ENCODE measurements at regions not wholly inside any gene's neighbourhood (a gene's known extent, or its start where the extent isn't known, plus 50 kb on each side); places are given as distances from the start of the nearest gene placed in this dataset.
A peak's percentile ranks its signal among the peaks of the same experiment; 100 is the strongest.

GRCh38 chr12:95607642-95608041 lies 56.4 kb upstream of the USP44 start:
- peak; percentile 38 for DNase-seq

- no peak for DNase-seq
Observed at GRCh38 chr12:95605875-95606274, 54.6 kb upstream of the USP44 start.

GRCh38 chr12:95605087-95605486 lies 53.8 kb upstream of the USP44 start:
- DNase-seq = no peak

DNA sequence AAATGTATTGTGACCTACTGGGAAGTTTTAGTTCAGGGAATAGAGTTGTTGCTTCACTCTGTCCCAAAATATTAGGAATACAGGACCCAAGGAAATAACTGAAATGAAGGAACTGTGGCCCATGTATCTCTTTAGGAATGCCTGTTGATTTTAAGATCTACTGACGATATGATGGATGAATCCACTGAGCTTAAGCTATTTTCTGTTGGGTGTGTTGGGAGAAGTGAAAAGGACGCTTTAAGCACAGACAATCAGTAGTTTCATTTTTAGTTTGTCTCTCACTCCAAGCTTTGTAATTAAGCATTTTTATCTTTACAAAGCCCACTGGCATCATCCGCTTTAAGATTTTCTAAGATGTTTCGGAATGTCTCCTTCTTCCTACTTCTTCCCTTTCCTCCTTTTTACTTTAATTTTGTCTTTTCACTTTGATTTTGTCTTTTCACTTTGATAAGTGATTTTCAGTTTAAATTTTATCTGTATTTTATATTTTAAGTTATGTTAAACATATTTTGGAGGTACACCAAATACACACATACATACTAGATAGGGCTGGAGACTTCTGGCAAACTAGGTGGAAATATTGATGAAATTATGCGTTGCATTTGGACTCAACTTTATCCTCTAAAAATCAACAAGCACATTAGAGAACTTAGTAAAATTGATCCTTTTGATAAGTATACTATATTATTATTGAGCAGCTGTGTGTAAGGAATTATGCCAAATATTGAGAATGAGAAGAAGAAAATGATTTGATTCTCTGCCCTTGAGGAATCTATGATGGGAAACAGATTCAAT lies 52.3 kb upstream of the USP44 start:
- DNase-seq = no peak

DNA sequence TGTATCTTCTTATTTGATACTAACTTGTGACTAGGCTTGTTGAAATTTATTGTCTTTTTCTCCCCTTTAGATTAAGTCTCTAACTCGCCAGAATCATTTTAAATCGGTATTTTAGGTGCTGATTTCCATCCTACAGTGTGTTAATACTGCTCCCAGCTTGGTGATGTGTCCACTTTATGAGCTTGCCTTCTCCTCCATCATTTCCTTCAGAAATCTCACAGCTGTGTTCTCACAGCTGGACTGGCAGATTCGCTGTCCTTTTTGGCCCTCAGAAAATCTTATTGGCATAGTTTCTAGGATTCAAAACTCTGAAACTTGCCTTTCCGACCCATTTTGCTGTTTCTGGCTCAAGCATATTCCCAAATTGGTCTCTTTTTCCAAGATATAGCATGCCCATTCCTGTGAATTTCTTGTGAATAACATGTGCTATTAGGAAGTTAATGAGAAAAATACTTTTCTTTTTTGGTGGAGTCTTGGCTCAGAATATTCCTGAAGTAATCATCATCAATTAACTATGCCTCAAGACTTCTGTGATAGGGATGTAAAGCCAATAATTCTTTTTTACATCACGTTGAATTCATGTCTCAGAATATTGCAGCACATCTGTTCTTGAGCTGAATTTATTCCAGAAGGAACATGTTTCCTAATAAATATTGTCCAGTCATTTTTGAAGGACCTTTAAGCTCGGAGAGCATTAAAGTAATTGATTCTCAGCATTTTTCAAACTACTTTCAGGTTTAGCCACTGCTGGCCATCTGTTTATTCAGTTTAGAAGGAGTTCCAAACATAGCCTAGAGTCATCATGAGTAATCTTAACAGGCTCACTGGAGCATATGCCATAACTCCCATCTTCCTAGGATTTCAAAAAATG lies 50.0 kb upstream of the USP44 start:
- no peak for DNase-seq
